ENCODE measurements at regions not wholly inside any gene's neighbourhood (a gene's known extent, or its start where the extent isn't known, plus 50 kb on each side); places are given as distances from the start of the nearest gene placed in this dataset.

GRCh38 chr3:30504939-30505338 is 101.5 kb upstream of the TGFBR2 start:
- DNase-seq = no peak

- DNase-seq = peak; percentile 46
Observed at GRCh38 chr3:30505866-30506520, 100.4 kb upstream of the TGFBR2 start.

DNA sequence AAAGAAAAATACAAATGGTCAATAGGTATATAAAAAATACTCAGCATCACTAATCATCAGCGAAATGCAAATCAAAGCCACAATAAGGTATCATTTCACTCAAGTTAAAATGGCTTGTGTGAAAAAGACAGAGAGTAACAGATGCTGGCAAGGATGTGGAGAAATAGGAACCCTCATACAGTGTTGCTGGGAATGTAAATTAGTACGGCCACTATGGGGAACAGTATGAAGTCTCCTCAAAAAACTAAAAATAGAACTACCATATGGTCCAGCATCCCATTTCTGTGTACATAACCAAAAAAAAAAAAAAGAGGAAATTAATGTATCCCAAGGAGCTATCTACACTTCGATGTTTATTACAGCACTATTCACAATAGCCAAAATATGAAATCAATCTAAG is 98.1 kb upstream of the TGFBR2 start:
- DNase-seq = no peak

GRCh38 chr3:30510596-30510995 is 95.8 kb upstream of the TGFBR2 start:
- no peak for DNase-seq

DNA sequence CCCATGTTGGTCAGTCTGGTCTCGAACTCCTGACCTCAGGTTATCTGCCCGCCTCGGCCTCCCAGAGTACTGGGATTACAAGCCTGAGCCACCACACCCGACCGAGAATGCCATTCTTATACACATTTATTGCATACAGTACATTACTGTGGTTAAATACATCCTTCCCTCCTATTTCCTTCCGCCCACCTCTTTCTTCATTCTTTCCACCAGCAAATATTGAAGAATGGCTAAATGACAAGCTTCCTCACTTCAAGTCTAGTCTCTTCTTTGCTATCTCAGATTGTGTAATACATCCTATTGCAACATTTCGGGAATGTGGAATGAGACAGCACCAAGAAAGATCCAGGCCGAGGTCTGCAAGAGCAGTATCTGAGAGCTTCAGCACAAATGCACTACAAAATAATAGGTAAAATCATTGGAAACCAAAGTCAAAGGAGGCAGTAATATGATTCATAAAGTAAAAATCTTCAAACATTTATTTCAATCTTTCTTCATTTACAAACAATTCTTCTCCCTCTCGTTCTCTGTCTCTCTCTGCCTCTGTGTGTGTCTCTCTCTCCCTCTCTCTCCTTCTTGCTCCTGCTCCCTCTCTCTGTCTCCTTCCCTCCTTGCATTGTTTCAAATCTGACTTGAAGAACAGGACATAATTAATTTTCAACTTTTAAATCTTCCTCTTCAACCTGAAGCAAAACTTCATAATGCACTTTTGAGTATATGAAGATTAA is 94.7 kb upstream of the TGFBR2 start:
- peak; percentile 92 for DNase-seq

DNA sequence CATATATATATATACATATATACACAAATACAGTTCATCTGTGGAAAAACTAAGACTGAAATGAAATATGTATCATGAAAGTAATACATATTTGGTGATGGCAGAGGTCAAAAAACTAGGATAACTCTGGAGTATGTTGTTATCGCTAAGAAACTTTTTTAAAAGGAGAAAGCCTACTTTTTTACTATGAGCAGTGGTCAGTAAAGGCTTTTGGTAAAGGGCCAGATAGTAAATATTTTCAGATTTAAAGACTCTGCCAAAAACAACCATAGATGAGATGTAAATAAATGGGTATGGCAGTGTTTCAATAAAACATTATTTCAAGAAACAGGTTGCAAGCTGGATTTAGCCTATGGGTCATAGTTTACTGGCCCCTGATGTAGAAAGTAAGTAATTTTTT is 93.8 kb upstream of the TGFBR2 start:
- DNase-seq = no peak

GRCh38 chr3:30513374-30514152 is 92.8 kb upstream of the TGFBR2 start:
- no peak for DNase-seq

GRCh38 chr3:30516238-30516637 is 90.2 kb upstream of the TGFBR2 start:
- peak; percentile 27 for DNase-seq

GRCh38 chr3:30518181-30518864 is 88.1 kb upstream of the TGFBR2 start:
- DNase-seq = peak; percentile 21

DNA sequence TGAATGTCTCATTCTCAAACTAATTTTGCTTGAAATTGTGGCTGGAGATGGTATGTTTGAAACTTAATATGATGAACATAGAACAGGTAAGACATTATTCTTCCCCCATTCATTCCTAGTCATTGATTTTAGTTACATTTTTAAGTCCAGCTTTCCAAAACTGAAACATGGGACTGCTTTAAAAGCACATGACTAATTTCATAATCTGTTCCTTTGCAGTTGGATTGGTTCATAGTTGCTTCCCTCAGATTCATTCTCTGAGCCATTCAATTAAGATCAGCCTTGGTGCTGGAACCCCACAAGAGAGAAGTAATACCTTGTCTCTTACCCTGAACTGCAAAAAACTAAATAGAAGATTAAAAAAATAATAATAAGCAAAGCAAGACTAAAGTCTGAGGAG is 87.5 kb upstream of the TGFBR2 start:
- no peak for DNase-seq

DNA sequence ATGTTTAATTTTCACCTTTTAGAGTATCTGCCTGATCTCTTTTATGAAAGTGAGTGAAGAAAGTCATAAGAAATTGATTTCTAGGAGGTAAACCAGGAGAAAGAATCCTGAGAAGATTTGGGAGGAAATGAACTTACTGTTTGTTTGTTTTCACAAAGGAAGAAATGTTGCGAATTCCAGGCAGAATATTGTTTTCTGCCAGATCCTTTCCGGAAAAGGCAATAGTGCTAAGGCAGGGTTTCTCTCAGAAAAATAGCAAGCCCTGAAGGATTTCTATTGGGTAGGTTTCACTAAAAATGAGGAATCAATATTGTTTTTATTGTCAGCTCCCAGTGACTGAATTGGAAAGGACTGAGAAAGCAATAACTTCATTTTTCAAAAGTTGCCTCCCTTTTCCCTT is 85.7 kb upstream of the TGFBR2 start:
- DNase-seq = no peak

GRCh38 chr3:30521156-30521715 is 85.2 kb upstream of the TGFBR2 start:
- no peak for DNase-seq

DNA sequence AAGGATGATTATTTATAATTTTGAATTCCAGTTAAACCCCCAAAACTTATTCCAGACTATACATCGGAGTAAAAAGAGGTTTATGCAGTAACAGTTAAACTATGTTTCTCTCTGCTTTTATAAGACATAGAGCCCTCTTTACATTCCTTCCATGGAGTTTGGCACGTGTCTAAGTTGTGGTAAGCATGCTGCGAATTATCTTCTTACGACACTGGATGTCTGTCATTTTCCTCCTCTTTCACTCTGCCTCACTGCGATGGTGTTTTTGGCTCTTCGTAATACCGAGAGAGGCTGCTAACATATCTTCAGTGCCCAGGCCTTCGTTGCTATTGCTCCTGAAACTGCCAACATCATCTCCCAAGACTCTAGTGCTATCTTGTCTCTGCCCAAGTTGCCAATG is 83.9 kb upstream of the TGFBR2 start:
- DNase-seq = no peak

GRCh38 chr3:30523366-30523765 is 83.0 kb upstream of the TGFBR2 start:
- no peak for DNase-seq

GRCh38 chr3:30524357-30525040 is 81.9 kb upstream of the TGFBR2 start:
- no peak for DNase-seq

DNA sequence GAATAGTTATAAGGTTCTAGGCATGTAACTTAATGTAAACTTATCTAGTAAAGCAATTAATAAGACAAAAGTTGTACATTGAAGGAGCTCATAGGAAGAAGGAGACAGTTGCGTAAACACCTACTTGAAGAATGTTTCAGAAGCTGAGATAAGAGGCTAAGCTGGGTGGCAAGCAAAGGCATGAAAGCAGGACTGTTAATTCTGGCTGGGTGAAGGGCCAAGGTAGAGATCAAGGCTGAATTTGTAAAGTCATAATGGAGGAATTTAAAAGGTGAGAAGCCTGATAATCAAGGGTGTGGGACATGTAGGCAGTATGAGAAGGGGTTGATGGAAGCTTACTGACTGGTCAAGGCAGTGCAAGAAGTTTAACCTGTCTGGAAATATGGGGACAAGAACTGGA is 80.4 kb upstream of the TGFBR2 start:
- DNase-seq = peak; percentile 60

GRCh38 chr3:30527186-30527585 is 79.2 kb upstream of the TGFBR2 start:
- DNase-seq = no peak

- DNase-seq = no peak
Observed at GRCh38 chr3:30527720-30528119, 78.7 kb upstream of the TGFBR2 start.

GRCh38 chr3:30530084-30530483 is 76.3 kb upstream of the TGFBR2 start:
- DNase-seq = no peak

DNA sequence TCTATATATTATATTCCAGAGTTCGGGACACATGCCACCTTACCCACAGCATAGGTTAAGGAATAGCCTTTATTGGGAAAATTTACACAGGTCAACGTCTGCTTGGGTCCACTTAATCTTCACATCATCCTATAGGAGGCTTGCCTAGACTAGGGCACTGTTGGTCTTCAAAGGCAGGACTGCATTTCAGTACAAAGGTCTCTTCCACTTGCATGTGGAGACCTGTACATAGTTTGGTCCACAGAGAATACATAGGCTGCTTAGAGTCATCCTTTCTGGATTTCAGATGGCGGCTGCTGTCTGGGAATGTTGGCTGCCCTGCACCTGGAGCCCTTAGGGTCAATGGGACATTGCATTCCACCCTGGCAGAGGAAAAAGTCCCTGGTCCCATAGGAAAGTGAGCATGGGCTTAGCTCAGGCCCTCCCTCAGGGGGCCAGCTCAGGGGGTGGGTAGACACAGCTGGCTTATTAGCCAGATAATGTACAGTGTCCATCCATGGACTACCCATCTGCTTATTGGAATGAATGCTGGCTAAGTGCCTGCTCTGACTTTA is 75.3 kb upstream of the TGFBR2 start:
- DNase-seq = no peak

DNA sequence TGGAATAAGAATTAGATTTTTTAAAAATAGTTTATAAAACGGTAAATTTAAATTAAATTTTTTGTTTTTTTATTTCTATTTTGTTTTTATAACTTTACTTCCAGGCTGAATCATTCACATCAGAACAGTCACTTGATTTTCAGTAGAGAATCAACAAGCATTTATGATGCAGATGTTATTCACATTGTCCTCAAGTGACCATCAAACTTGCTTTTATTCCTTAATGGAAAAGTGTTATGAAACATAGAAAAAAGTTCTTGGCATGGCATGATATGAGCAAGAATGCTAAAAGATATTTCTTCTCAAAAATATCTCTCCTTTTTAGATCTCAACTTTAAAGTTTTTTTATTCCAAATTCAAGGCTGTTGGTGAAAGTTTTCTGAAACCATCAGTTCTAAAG is 70.9 kb upstream of the TGFBR2 start:
- no peak for DNase-seq

GRCh38 chr3:30538791-30539190 is 67.6 kb upstream of the TGFBR2 start:
- DNase-seq = peak; percentile 69

All from NCI-H226 (cell line).